ENCODE measurements at regions not wholly inside any gene's neighbourhood (a gene's known extent, or its start where the extent isn't known, plus 50 kb on each side); places are given as distances from the start of the nearest gene placed in this dataset.
"Not testable (repeated sequence)": the region's sequence is repeated elsewhere in the genome, so short reads cannot be mapped to it uniquely, and the experiment has no call there.

DNA sequence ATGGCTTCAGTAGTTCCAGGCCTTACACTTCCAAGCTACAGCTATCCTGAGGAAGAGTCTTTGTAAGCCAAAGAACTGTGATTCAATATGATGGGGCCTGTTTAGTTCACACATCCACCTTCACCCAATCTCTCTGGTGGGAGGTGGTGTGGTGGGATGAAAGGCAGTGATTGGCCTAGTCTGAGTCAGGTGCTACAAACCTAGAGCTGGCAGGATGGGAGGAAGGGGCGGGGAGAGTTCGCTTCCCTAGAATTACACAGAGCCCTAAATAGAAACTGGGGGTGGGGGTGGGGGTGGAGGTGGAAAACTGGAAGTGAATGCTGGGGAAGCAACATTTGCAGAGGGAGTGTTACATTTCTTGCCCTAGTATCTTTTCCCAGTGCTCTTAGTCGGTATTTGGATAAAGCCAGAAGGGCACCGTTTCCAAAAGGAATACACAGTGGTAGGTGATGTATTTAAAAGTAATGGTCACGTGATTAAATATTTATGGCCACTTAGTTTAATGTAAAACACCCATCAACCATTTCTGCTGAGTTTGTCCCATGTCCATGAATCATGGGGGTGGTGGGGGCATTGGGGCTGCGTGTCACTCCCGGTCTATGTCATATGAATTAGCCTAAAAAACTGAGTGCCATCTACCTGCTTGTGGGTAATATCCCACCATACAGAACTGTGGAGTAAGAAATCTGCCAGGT is 247.6 kb upstream of the PROK2 start:
- DNase-seq (ENCODE audit: low read depth) = no peak

DNA sequence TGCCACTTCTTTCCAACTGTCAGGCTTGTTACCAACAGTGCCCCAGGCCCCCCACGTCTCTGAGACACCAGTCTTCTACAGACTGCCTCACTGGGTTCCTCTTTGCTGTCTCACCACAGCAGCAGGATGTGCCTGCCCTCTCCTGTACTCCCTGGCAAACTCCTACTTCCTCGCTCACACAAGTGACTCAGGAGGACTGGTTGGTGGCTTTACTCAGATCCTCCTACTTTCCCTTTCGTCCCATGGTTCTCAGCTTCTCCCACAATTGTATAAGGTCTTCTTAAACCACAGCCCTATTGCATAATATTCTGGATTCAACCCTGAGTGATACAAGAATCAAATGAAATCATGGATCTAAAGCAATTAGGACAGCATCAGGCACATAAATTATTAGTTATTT is 246.6 kb upstream of the PROK2 start:
- DNase-seq (ENCODE audit: low read depth) = no peak

DNA sequence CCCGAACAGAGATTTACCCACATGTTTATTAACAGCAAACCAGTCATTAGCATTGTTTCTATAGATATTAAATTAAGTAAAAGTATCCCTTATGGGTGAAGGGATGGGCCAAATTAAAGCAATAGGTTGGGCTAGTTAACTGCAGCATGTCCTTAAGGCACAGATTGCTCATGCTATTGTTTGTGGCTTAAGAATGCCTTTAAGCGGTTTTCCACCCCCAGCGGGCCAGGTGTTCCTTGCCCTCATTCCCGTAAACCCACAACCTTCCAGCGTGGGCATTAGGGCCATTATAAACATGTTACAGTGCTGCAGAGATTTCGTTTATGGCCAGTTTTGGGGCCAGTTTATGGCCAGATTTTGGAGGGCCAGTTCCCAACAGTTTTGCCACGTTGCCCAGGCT is 245.3 kb upstream of the PROK2 start:
- not testable (repeated sequence) for DNase-seq (ENCODE audit: low read depth)

DNA sequence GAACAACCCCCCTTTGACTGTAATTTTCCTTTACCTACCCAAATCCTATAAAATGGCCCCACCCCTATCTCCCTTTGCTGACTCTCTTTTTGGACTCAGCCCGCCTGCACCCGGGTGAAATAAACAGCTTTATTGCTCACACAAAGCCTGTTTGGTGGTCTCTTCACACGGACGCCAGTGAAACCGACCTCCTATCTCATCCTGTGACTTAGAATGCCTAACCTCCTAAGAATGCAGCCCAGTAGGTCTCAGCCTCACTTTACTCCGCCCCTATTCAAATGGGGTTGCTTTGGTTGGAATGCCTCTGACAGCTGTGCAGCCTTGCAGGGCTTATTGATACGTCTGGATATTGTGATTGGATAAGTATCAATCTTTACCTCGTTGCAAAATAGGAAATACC is 243.8 kb upstream of the PROK2 start:
- DNase-seq (ENCODE audit: low read depth) = not testable (repeated sequence)

DNA sequence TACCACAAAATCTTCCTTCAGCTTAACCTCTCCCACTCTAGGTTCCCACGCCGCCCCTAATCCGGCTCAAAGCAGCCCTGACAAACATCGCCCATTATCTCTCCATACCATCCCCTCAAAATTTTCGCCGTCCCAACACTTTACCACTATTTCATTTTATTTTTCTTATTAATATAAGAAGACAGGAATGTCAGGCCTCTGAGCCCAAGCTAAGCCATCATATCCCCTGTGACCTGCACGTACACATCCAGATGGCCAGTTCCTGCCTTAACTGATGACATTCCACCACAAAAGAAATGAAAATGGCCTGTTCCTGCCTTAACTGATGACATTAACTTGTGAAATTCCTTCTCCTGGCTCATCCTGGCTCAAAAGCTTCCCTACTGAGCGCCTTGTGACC is 243.4 kb upstream of the PROK2 start:
- not testable (repeated sequence) for DNase-seq (ENCODE audit: low read depth)

DNA sequence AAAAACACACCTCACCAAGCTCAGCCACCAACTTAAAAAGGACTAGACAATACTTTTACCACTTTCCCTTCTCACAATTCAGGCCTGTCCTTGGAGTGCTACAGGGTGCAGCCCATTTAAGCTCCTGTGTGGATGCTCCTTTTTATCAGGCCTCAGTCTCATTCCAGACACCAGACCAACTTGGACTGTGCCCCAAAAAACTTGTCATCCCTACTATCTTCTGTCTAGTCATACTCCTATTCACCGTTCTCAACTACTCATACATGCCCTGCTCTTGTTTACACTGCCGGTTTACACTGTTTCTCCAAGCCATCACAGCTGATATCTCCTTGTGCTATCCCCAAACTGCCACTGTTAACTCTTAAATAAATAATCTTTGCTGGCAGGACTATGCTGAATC is 242.8 kb upstream of the PROK2 start:
- not testable (repeated sequence) for DNase-seq (ENCODE audit: low read depth)

DNA sequence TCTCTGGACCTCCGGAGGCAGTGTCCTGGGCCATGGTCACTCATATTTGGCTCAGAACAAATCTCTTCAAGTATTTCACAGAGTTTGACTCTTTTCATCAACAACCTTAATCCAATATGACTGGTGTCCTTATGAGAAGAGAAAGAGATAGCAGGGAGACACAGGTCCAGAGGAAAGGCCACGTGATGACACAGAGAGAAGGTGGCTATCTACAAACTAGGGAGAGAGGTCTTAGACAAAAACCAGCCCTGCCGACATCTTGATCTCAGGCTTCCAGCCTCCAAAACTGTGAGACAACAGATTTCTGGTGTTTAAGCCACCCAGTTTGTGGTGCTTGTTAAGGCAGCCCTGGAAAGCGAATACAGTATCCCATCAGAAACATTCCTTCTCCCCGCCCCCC is 237.1 kb upstream of the PROK2 start:
- no peak for DNase-seq (ENCODE audit: low read depth)

DNA sequence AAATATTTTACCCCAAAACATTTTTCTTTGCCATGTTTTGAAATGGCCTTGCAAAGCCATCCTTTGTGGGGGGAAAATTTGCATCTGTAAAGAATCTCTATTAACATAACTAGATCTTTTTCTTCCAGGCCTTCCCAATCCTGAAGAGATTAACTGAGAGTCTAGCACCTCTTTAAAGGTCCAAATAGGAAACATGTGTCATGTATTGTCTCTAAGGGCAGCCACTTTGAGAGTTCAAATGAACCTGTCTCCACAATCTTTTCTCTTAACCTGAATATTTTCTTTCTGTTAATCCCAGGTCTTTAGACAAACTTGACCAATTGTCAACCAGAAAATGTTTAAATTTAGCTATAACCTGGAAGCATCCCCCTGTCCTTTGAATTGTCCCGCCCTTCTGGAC is 236.6 kb upstream of the PROK2 start:
- DNase-seq (ENCODE audit: low read depth) = no peak

DNA sequence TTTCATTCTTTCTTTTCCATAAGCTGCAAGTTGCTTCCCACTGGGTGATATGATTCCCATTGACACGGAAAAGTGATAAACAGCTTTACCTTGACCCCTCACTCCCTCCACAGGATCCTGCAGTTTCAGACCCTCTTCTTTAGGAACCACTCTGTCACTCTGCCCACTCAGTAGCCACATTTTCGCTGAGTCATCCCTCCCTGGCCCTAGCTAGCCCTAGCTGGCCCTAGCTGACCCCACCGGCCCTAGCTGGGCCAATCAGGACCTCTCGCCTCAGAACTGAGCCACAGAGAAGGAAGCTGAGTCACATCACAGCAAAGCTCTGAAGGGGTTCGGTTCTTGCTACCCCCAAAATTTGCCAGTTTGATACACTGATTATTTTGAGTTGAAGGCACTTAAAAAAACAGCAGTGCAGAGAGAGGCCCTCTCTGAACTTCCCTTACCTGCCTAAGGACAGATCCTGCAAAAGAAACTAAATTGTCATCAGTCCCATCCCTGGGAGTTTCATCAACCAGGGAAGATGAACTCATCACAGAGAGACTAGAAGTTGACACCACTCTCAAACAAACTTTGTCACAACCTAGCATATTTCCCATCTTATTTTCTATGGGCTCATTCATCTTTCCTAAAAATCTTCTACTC is 233.5 kb upstream of the PROK2 start:
- DNase-seq (ENCODE audit: low read depth) = no peak

DNA sequence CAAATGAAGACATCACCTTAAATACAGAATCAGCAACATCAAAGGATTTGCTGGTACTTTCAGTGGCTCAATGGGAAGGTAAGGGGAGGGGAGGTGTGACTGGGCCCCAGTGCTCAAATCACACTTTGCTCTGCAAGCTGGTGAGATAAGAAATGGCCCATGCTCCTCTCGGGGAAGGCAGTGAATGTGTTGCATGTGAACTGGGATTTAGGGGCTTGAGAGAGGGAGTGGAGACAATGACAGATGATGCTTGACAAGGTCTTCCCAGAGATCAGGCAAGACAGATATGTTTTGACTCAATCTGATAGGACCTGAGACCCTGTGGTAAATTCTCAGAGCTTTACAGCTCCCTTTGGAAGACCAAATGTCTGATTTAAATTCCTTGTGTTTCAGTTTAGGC is 233.0 kb upstream of the PROK2 start:
- no peak for DNase-seq (ENCODE audit: low read depth)

DNA sequence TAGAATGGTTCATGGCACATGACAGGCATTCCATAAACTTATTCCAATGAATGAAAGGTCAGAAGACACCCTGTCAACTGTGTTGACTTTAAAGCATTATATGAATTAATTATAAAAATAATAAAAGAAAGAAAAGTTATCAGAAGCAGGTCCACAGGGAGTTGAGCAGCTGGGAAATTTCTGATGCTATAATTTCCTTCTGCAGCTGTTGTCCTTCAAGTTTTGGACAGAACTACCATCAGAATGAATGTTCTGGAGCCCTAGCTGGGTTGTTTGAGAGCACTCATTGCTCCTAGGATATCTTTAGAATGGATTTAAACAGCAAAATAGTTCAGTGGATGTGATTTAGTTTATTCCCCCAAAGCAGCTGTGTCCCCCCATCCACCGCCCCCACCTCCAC is 232.4 kb upstream of the PROK2 start:
- no peak for DNase-seq (ENCODE audit: low read depth)

DNA sequence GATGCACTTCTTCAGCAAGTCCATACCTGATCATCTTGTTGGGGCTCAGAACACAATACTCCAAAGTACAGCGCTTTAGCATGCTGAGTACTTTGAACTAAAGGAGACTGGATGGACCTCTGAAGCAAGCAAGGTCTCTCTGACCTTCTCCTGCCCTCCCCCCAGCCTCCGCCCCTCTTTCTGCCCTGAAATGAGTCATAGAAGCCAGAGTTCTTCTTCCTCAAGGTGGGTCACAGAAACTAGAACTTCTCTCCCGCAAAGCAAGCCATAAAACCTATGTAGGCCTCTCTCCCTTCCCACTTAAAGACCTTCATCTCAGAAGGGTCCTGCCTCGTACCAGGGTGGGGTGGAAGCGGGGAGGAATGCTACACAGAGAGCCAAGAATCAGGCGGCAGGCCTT is 230.5 kb upstream of the PROK2 start:
- no peak for DNase-seq (ENCODE audit: low read depth)

DNA sequence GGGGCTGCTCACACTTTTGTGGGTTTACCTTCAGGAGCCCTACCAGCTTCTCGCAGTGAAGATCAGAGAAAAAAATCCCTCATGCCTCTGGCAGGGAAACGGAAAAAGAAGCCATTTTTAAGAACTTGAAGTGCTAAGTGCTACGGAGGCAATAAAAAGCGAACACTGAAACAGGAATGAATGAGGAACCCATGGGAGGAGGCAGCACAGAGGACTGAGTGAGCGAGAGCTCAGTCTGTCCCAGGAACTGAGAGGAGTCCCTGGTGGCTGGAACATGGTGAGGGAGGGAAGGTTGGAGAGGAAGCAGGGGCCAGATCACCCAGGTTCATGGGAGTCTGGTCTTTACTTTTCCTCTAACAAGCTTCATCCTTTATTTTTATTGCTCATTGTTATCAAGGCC is 228.1 kb upstream of the PROK2 start:
- no peak for DNase-seq (ENCODE audit: low read depth)

DNA sequence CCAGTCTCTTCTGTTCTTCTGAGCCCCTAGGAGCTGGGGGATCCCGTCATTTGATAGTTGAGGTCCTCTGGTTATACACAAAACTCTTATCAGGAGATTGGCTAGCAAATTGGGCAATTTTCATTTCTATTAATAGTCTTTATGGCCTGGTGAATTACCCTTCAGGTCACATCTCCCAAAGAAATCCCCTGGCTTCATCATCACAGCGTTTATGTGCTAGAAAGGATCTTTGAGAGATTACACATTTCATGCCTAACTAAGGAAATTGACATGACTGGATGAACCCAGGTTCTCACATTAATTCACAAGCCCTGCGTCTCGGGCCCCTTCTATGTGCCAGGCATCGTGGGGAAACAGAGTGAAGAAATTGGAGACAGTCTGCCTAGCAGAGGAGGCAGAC is 227.4 kb upstream of the PROK2 start:
- DNase-seq (ENCODE audit: low read depth) = no peak

DNA sequence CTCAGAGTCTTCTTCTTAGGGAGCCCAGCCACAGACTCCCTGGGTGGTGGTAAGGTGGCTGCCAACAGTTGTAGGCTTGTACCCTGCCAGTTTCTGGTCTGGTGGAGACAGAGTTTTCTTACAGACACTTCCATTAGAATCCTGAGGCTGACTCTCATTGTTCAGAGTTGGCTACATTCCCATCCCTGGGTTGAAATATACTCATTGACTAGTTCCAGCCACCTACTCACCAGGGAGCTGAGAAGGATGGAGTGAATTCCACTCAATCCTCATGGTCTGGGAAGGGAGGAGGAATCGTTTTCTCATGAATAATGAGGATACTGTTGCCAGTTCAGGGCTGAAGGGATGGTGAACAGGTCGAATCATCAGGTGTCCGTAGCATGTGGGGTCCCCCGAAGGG is 226.5 kb upstream of the PROK2 start:
- DNase-seq (ENCODE audit: low read depth) = no peak

DNA sequence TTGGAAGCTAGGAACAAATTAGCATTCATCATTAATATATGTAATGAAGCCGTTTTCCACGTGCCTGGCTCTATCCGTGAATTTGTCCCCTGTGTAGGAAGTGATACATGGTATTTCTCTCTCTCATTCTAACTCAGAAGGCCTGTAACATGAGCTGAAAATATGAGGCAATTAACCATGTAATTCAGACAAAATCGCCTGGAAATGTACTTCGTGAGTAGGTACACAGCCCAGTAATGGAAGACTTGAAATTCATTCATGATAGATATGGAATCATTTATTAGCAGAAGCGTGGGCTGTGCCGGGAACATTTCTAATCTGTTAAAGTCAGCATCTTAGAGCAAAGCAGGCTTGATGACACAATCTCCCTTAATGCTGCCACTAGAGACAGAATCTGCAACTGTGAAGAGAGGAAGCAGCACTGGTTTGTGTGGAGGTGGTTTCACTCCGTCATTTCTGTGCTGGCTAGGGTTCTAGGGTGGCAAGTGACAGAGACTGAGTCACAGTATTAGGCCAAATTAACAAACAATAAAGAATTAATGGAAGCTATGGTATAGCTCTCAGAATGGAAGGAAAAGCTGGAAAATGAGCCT is 225.0 kb upstream of the PROK2 start:
- no peak for DNase-seq (ENCODE audit: low read depth)

DNA sequence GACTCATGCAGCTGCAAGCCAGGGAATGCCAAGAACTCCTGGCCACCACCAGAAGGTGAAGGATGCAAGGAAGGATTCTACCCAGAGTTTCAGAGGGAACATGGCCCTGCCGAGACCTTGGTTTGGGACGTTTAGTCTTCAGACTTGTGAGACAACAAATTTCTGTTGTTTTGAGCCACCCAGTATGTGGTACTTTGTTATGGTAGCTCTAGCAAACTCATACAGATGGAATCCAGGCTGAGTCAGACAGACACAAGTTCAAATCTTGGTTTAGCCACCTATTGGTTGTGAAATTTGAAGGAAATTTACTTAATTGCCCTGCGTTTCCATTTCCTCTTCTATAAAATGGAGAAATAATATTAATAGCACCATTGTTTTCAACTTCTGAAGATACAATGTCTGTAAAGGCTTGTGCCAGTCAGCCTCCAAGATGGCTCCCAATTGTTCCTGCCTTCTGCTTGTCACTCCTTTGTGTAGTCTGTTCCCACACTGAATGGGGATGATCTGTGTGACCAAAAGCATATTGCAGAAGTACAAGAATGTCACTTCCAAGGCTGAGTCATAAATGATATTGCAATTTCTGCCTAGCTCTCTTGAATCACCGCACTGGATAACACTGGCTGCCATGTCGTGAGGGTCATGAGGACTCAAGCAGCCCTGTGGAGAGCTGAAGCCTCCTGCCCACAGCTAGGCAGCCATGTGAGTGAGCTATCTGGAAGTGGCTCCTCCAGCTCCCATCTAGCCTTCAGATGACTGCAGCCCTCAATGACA is 223.5 kb upstream of the PROK2 start:
- DNase-seq (ENCODE audit: low read depth) = no peak

DNA sequence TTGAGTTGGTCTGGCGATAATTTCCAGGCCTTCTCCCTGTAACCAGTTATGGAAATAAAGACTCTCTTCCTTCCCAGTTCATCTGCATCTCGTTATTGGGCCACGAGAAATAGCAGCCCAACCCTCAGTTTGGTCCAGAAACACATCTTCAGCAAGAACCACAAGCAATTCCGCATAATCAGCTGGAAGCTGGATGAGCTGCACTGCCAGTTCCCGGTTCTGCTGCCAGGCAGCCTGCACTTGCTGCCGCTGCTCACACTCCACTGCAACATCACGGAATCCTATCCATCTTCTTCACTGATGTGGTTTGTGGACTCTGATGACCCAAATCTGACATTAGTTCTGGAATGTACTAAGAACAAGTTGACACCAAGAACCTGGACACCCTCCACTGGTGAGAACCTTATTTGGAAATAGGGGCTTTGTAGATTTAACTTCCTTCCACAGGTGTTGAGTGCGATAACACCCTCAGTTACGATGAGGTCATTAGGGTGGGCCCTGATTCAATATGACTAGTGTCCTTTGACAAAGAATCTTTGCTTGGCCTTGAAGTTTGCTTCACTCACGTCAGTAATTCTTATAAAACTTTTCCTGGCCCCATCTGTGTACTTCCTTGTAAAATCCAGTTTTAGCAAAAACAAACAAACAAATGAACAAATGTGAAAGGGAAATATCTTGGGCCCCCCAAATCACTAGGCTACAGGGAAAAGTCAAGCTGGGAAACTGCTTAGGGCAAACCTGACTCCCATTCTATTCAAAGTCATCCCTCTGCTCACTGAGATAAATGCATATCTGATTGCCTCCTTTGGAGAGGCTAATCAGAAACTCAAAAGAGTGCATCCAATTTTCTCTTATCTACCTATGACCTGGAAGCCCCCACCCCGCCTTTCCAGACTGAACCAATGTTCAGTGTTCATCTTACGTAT is 221.9 kb upstream of the PROK2 start:
- DNase-seq (ENCODE audit: low read depth) = no peak

DNA sequence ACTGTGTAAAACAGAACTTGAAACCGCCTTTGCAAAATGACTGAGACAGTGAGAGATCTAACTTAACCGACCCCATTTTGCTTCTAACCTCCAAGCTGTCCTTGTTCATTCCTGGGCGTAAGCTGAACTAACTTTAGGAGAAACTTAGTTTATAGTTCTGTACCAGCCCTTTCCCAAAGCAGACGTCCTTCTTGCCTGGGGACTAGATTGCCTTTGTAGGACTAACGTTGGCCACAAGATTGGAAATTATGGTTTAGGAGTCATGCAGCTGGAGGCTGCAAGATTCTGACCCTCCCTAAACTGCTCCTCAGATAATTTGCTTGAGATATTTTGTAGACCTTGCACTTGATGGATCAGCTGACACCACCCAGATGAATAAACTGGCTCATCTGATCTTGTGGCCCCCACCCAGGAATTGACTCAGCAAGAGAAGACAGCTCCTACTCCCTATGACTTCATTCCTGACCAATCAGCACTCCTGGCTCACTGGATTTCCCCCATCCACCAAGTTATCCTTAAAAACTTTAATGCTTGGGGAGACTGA is 219.9 kb upstream of the PROK2 start:
- no peak for DNase-seq (ENCODE audit: low read depth)

DNA sequence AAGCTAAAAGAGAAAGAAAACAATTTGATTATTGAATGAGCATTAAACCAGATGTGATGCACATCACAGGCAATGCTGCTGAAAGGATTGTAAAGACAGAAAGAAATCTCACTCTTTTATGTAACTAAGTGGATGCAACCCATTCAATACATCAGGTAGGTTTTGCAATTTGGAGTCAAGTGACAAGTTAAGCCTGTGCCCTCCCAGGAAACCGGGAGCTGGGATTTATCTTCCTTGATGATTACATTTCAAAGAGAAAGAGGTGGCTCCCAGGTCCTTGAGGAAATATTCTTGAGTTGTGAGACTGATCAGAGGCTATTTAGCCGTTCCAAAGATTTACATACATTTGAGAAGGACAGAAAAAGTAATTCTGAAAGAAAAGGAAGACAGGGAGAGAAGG is 219.0 kb upstream of the PROK2 start:
- DNase-seq (ENCODE audit: low read depth) = no peak

DNA sequence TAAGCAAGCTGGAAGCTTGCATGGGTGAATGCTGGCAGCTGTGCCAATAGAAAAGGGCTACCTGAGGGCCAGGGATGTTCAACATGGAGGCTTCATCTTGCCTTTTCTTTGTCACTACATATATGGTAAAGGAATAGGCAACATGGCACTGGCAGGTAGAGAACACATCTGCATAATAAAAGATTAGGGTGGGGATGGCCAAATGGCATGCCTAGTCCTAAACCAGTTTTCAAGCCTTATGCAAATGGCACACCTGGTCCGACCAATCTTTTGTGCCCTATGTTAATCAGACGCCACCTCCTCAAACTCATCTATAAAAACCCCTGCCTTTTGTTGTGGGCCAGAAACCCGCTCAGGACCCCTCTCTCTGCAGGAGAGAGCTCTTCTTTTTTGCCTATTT is 216.8 kb upstream of the PROK2 start:
- no peak for DNase-seq (ENCODE audit: low read depth)

Measured in forelimb muscle (tissue), 1 donor.